LHCN-M2 (cell line): ENCODE measurements at regions not wholly inside any gene's neighbourhood (a gene's known extent, or its start where the extent isn't known, plus 50 kb on each side); places are given as distances from the start of the nearest gene placed in this dataset.
"Not testable (repeated sequence)": the region's sequence is repeated elsewhere in the genome, so short reads cannot be mapped to it uniquely, and the experiment has no call there.

ENCODE experiments used
- DNase-seq: peaks from one replicate; pipeline ENCODE4 v3.0.0-alpha.2; 2012; ENCODE audit warnings: low read depth

- no peak for DNase-seq
Observed at GRCh38 chr5:82894716-82895115, 182.5 kb downstream of the TMEM167A start.

- no peak for DNase-seq
Observed at GRCh38 chr5:82889088-82889487, 188.1 kb downstream of the TMEM167A start.

- no peak for DNase-seq
Observed at GRCh38 chr5:82886911-82887310, 190.3 kb downstream of the TMEM167A start.

- DNase-seq, result peak; percentile 9
Observed at GRCh38 chr5:82885627-82886389, 191.4 kb downstream of the TMEM167A start.

- DNase-seq, result no peak
Observed at GRCh38 chr5:82884821-82885471, 192.2 kb downstream of the TMEM167A start.

- no peak for DNase-seq
Observed at GRCh38 chr5:82882316-82882715, 194.9 kb downstream of the TMEM167A start.

- DNase-seq, result no peak
Observed at GRCh38 chr5:82881571-82882174, 195.5 kb downstream of the TMEM167A start.

- no peak for DNase-seq
Observed at GRCh38 chr5:82879089-82879488, 198.1 kb downstream of the TMEM167A start.

- no peak for DNase-seq
Observed at GRCh38 chr5:82873452-82873851, 203.7 kb downstream of the TMEM167A start.

GRCh38 chr5:82872321-82873288, 204.6 kb downstream of the TMEM167A start:
- not testable (repeated sequence) for DNase-seq

GRCh38 chr5:82865625-82866024, 211.6 kb downstream of the TMEM167A start:
- DNase-seq, result no peak

- DNase-seq, result no peak
Observed at GRCh38 chr5:82863266-82863665, 213.9 kb downstream of the TMEM167A start.

- DNase-seq, result no peak
Observed at GRCh38 chr5:82862711-82863110, 214.5 kb downstream of the TMEM167A start.

- DNase-seq, result no peak
Observed at GRCh38 chr5:82862261-82862660, 214.9 kb downstream of the TMEM167A start.

- no peak for DNase-seq
Observed at GRCh38 chr5:82861701-82862100, 215.5 kb downstream of the TMEM167A start.

- no peak for DNase-seq
Observed at GRCh38 chr5:82859451-82860140, 217.6 kb downstream of the TMEM167A start.

- no peak for DNase-seq
Observed at GRCh38 chr5:82858151-82859025, 218.8 kb downstream of the TMEM167A start.

GRCh38 chr5:82855893-82856550, 221.2 kb downstream of the TMEM167A start:
- DNase-seq, result no peak

GRCh38 chr5:82854956-82855355, 222.2 kb downstream of the TMEM167A start:
- DNase-seq, result no peak
